Stimulated activated CD8-positive, alpha-beta memory T cell treated with anti-CD3 and anti-CD28 coated beads, Interleukin-15, amount 100 ng/mL, for 4 hours (primary cell): ENCODE measurements at regions not wholly inside any gene's neighbourhood (a gene's known extent, or its start where the extent isn't known, plus 50 kb on each side); places are given as distances from the start of the nearest gene placed in this dataset.
"Not testable (repeated sequence)": the region's sequence is repeated elsewhere in the genome, so short reads cannot be mapped to it uniquely, and the experiment has no call there.

ENCODE experiments used
- DNase-seq, 2 donors: peaks; one replicate each; pipeline ENCODE4 v3.0.0-alpha.2; 2020; ENCODE audit warnings: low read depth in 2 of 2

- DNase-seq: no peak
Observed at GRCh38 chr19:31528261-31528660, 179.0 kb upstream of the TSHZ3 start.

GRCh38 chr19:31529121-31529520, 179.9 kb upstream of the TSHZ3 start:
- no peak for DNase-seq

- no peak for DNase-seq
Observed at GRCh38 chr19:31530781-31531180, 181.5 kb upstream of the TSHZ3 start.

- no peak for DNase-seq
Observed at GRCh38 chr19:31531326-31531725, 182.1 kb upstream of the TSHZ3 start.

GRCh38 chr19:31532034-31532433, 182.8 kb upstream of the TSHZ3 start:
- no peak for DNase-seq

- no peak for DNase-seq
Observed at GRCh38 chr19:31533114-31533513, 183.9 kb upstream of the TSHZ3 start.

GRCh38 chr19:31534231-31534630, 185.0 kb upstream of the TSHZ3 start:
- DNase-seq: no peak

GRCh38 chr19:31534786-31535657, 185.8 kb upstream of the TSHZ3 start:
- DNase-seq: no peak

- no peak for DNase-seq
Observed at GRCh38 chr19:31535691-31536460, 186.6 kb upstream of the TSHZ3 start.

- DNase-seq: no peak
Observed at GRCh38 chr19:31537136-31537535, 187.9 kb upstream of the TSHZ3 start.

- DNase-seq: not testable (repeated sequence)
Observed at GRCh38 chr19:31537902-31538301, 188.7 kb upstream of the TSHZ3 start.

GRCh38 chr19:31538879-31539278, 189.6 kb upstream of the TSHZ3 start:
- DNase-seq: no peak

GRCh38 chr19:31539386-31539785, 190.2 kb upstream of the TSHZ3 start:
- no peak for DNase-seq

- DNase-seq: no peak
Observed at GRCh38 chr19:31541396-31541795, 192.2 kb upstream of the TSHZ3 start.

- DNase-seq: no peak
Observed at GRCh38 chr19:31543456-31543855, 194.2 kb upstream of the TSHZ3 start.

GRCh38 chr19:31545777-31546176, 196.5 kb upstream of the TSHZ3 start:
- DNase-seq: no peak

- DNase-seq: no peak
Observed at GRCh38 chr19:31546205-31546960, 197.1 kb upstream of the TSHZ3 start.

GRCh38 chr19:31548941-31549340, 199.7 kb upstream of the TSHZ3 start:
- no peak for DNase-seq

GRCh38 chr19:31553112-31553845, 204.0 kb upstream of the TSHZ3 start:
- no peak for DNase-seq

- DNase-seq: no peak
Observed at GRCh38 chr19:31553846-31554215, 204.6 kb upstream of the TSHZ3 start.

GRCh38 chr19:31554360-31554759, 205.1 kb upstream of the TSHZ3 start:
- DNase-seq: no peak
